NCI-H187 treated with DMSO at 0.1 percent for 48 hours (cell line): ENCODE measurements at regions not wholly inside any gene's neighbourhood (a gene's known extent, or its start where the extent isn't known, plus 50 kb on each side); places are given as distances from the start of the nearest gene placed in this dataset.
"Not testable (repeated sequence)": the region's sequence is repeated elsewhere in the genome, so short reads cannot be mapped to it uniquely, and the experiment has no call there.

ENCODE experiments used
- DNase-seq: peaks from one replicate; lab custom pipeline; 2025; lab: John Stamatoyannopoulos, UW

DNA sequence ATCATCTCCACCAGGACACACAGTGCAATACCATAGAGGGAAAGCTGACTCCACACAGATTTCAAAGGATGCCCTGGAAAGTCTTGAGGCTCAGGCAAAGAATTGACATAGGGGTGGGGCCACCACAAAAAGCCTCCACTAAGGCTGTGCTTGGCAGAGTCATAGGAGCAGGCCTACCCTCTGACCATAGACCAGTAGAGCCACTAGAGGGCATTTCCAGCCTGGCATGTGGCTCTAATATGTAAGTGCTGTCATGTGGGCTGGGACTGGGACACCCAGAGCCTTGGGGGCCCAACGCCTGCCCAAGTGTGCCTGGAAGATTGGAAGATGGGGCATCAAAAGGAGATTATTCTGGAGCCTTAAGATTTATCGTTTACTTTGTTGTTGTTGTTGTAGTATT is 726.0 kb downstream of the DNAH5 start:
- no peak for DNase-seq

DNA sequence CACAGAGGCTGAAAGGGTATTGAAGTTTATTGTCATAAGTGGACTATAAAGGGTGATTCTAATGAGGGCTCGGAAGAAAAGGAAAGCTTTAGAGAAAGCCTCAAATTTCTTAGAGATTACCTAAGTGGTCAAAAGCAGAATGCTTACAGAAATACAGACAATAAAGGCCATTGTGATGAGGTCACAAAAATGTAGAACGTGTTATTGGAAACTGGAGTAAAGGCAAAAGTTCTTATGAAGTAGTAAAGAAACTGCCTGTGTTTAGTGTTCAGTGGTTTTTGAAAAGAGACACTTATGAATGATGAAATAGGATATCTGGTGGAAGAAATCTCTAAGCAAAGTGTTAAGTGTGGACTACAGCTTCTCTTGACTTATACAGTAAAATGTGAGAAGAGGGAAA is 726.9 kb downstream of the DNAH5 start:
- DNase-seq: no peak

DNA sequence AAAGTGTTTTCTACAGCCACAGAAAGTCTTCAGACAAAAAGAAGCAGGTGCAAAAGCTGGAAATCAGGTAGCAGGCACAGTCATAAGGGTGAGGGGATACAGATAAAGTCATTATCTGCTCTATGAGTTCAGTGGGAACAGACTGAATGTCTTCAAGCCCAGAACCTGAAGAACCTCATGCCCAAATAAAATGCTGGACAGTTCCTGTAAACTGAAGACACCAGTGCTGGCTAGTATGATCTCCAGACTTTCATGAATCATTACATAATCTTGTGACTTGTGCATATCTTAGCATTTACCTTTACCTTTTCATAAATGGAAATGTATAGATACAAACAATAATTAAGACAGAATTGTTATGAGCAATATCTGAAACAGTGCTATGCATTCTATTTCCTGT is 728.7 kb downstream of the DNAH5 start:
- no peak for DNase-seq

DNA sequence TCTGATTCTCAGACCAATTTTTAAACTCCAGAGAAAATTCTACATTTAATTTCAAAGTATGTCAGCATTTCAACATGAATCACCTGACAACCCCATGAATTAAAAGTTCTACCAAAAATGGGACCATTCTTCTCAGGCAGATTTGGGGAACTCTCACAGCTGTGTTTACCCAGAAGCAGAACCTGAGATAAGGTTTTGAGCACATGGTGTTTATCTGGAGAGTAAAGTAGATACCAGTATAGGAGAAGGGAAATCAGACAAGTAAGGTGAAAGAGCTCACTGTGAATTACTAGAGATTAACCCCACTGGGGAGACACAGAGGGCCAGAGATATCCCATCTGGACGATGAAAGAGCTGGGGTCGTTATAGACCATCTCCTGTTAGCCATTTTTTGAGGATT is 729.1 kb downstream of the DNAH5 start:
- no peak for DNase-seq

DNA sequence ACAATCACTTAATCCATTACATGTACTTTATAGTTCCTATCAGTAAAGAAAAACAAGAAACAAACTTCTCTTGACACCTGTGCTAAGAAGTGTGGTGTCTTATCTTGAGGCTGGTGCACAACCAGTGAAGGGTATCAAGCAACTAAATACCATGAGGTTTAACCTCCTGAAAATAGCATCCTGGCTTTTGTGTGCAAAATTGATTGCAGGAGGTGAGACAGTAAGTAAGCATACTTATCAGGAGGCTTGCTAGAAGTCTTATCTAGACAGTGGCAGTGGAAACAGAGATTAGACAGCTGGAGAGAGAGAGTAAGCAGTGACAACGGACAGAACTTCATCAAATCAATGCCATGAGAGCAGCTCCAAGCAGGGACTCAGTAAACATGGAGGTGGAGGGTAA is 730.3 kb downstream of the DNAH5 start:
- no peak for DNase-seq

DNA sequence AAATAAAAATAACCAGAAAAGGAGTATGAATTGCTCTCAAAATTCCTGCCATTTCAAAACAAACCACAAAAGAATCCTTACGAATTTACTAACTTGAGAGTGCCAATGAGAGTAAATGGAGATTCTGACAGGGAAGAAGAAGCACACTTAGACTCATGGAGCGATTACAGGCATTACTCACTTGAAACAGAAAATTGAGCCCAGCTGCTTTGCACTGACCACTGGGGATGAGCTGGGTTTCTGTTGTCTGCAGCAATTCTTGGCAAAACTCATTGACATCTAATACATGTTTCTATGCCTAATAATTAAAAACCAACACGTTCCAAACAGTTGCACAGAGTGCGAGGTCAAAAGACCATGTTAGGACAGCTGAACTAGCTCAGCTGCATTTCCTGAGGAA is 731.6 kb downstream of the DNAH5 start:
- no peak for DNase-seq

DNA sequence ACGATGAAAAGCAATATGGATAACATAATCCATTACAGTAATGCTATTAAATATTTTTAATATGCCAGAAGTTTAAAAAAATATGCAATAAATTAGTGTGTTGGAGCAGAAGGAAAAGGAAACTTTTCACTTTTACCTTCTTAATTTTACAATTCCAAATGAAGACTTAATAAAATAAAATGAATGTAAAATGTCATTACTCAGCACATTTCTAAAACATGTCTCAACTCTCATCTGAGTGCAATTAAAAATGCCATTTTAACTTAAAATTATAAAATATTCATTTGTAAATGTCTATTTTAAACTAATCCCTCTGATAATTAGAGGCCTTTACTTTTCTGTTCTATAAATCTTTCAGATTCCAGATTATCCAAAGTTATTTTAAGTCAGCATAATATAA is 733.4 kb downstream of the DNAH5 start:
- DNase-seq: no peak

DNA sequence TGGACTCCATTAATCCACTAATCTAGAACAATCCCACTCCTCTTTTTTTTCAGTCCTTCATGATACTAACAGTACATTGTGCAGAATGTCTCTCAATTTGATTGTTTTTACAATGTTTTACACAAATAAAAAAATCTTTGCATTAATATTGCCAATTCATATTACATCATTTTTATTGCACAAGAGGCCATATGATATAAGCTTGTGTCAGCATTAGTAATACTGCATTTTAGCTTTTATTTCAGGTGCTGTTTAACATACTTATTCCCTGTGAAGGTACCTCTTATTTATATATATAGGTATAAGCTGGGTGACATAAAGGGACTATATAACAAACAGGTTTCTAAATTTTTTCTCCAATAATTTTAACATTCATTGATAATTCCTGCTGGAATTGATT is 737.4 kb downstream of the DNAH5 start:
- DNase-seq: no peak

DNA sequence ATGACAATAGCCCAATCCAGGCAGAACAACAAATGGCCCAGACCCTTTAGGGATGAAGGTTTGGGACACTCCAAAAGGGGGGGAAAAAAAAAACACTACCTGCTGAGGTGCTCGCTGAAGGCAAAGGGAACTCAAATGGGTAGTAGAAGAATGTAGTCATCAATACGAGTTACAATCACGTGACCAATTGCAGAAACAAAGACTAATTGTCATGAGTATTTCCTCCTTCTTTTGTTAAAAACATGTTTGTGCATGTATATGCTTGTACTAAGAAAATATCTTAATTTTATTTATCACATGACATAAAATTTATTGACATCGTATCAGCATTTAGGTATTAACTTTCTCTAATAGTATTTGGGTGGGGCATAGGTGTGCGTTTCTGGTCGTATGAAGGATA is 743.5 kb downstream of the DNAH5 start:
- no peak for DNase-seq

DNA sequence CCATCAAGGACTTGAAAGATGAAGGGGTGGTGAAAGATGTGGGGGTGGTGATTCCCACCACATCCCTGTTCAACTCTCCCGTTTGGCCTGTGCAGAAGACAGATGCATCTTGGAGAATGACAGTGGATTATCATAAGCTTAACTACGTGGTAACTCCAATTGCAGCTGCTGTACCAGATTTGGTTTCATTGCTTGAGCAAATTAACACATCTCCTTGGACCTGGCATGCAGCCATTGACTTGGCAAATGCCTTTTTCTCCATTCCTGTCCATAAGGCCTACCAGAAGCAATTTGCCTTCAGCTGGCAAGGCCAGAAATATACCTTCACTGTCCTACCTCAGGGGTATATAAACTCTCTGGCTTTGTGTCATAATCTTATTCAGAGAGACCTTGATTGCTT is 746.3 kb downstream of the DNAH5 start:
- DNase-seq: not testable (repeated sequence)

DNA sequence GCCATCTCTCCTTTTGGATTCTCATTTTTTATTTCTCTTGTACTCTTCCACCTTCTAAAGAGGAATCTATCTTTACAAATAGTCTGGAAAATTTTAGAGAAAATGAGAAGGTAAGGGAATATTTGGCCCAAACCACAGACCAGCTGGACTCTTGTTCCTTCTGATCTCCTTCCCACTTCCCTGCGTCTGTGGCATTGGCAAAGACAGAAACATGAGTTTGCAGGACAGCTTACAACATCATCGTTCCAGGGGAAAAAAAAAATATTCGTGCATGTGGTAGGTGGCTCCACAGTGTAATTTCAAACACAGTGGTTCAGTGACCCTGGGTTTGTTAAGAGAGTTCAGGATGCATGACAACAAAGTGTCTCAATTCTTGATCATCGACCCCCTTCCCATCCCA is 755.0 kb downstream of the DNAH5 start:
- DNase-seq: no peak

DNA sequence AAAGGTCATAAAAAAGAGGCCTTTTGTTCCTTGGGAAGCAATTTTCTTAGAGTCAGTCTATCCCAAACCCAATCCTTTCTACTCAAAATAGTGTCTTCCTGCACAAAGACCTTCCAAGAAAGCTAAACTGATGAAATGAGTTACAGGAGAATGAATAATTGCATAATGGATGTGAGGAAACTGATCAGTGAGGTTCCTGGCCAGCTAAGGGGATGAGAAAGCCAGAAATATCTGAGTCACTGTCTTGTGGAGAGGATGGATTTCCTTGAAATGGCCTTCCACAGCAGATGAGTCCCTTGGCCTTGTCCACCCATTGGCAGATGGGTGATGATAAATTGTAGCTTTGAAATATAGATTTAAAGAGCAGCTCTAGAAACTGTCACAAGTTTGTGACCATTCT is 756.1 kb downstream of the DNAH5 start:
- DNase-seq: no peak

DNA sequence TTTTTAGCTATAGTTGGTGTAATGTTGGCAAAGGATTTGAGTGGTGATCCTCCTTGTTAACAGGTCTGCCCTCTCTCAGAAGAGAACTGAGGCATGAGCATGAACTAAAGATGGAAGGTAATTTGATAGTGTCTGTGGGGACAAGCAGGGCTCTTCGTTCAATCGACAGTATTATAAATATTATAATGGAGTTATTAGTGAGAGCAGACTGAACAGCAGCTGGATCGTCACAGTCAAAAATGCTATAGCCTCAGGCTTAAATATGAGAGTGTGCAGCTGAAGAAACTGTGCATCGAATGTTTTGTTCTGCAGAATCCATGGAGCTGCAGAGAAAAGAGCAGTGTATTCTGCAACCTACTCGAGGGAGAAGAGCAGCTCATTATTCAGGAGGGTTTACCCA is 757.3 kb downstream of the DNAH5 start:
- DNase-seq: no peak

DNA sequence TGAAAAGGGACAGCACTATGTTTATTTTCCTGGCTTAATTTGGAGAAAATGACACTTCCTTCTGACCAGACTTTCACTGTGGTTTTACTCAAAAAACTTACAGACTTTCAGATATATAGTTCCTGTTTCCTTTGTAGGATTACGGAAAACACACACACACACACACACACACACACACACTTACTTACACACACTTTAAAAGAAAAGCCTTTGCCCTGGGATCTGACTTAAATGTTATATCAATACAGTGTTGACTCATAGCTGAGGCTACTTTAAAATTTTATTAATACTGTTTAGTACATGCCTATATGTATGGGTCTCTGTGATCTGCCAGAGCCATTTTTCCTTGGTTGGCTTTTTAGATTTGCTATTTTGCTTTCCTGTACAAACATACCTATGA is 758.3 kb downstream of the DNAH5 start:
- no peak for DNase-seq

DNA sequence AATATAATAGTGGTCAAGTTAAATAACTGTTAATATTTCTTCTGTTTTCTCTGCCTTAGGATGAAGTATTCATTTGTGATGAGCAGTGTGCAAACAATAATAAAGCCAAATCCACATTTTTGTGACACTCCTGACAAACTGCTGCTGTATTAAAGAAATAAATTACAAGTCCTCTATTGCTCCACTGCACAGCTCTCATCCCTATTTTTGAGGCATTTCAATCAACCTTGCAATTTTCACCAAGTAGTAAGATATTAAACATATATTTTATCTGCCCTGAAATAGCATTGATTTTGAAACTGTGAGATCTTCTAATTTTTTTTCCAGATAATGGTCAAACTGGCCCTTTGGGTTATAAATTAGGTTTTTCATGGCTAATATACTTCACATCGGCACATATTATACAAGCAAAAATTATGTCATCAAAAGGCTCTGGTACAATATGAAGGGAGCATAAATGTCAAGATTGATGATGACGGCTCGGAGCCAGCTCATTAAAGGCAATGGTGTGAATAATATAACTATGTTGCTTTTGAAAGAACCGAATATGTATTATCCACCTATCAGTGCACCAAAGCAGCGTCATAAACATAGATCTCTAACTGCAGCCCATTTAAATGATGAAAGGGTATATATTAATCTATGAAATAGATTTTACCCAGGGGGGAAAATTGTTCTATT is 764.9 kb downstream of the DNAH5 start:
- no peak for DNase-seq

DNA sequence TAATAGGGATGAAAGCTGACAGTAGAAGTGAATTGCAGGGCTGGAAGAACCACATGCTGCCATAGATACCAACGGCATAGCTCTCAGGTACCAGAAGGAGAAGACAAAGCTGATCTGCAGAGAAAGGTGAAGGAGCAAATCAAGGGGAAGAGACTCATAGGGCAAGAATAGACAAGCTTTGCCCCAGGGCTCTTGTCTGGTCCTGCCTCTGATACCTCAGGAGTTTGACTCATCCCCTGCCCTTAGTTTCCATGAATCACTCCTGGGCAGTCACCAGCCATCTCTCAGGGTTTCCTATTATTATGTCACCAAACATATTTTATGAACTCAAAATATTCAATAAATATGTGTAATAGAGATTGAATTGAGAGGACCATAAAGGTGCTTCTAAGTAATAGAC is 800.9 kb downstream of the DNAH5 start:
- no peak for DNase-seq

DNA sequence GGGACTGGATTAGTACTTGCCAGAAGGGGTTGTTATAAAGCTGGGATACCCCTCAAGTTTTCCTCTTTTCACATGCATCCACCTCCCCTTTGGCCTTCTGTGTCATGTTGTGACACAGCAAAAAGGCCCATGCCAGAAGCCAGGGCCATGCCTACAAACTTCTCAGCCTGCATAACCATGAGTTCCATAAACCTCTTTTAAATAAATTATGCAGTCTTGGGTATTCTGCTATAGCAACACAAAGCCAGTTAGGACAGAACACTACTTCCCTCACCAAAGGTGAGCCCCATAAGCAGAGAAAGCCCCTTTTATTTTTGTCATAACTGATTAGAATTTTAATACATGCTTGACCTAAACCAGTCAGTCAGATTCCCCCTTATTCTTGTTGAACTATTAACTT is 801.3 kb downstream of the DNAH5 start:
- DNase-seq: no peak

DNA sequence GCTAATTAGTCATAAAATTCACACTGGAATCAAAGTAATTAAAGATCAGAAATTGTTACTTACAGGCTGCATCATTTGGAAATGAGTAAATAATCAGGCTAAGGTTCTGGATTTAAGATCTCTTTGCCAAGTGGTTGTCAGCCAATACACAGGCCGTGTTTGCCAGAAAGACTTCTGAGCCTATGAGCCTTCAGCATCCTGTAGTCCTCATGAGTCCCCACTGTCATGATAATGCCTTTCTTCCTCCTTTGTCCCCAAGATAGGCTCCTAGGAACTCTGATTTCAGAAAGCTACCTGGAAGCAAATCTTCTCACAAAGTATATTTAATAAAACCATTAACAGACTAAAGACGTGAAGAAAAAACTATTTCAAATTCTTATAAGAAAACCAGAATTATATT is 810.5 kb downstream of the DNAH5 start:
- no peak for DNase-seq

DNA sequence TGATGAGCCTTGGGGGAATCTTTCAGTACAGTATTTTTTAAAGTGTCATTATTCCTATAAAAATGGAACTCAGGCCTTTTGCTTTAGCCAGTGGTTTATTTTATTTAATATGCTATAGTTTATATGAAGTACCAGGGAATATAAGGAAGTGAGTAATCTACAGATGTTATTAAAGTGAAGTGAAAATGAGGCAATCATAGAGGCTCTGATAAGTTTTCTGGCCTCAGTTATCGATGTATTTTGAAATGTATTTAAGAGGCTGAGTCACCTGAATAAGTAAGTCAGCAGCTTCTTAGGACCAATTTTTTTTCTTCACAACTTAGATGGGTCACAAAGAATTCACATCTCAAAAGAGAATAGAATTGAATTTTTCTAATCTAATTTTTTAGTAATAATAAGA is 829.0 kb downstream of the DNAH5 start:
- no peak for DNase-seq

DNA sequence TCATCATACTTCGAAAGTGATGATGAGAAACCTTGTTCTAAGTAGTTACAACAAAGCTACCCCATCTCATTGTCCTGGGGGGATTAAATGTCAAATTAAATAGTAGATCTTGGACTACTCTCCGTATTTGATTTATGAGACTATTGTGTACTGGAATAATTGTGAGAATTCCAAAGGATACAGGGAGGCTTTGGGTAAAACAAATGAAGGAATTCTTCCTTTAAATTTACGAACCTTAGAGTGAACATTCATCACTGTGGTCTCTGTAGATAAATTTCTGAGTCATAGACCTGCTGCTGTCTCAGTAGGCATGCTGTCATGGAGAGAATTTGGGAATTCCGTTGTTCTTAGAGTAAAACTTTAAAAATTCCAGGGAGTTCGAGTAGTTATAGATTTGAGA is 836.2 kb downstream of the DNAH5 start:
- no peak for DNase-seq

DNA sequence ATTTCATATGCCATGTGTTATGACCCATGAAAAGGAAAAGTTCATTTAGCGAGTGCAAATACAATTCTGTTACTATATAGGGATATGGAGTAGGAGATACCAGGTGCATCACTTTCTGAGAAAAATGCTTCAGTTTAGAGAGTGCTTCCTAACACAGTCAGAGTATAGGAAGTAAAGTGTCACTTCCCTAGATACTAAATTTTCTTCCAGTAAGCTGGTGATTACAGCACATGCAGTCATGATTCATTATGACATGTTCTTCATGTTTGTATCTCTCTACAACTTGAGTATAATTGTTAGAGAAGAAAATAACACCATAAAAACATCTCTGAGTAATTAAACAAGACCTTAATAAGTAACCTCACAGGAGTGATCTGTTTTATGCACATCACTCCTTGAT is 837.0 kb downstream of the DNAH5 start:
- DNase-seq: no peak

DNA sequence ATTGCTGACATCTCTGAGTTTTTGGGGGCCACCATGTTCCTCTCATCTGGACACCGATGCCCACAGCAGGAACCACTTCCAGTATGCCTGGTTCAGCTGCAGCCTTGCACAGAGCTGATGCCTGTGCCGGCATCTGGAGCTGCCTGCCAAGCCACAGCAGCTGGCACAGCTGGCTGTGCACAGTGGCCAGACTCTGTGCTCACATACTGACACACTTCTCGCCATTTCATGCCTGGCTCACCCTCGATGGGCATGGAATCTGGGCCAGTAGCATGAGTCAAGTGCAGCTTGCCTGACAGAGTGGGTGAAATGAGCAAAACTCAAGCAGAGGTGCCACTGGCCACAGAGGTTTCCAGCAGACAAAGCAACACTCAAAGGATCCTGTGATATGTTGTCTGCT is 863.4 kb downstream of the DNAH5 start:
- no peak for DNase-seq

DNA sequence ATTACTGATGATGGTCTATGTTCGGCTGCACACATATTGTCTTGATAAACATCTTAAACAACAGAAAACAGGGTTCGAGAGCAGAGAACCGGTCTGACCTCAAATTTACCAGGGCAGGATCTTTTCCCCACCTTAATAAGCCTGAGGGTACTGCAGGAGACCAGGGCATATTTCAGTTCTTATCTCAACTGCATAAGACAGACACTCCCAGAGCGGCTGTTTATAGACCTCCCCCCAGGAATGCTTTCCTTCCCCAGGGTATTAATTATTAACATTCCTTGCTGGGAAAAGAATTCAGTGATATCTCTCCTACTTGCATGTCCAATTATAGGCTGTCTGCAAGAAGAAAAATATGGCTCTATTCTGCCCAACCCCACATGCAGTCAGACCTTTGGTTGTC is 871.6 kb downstream of the DNAH5 start:
- not testable (repeated sequence) for DNase-seq

DNA sequence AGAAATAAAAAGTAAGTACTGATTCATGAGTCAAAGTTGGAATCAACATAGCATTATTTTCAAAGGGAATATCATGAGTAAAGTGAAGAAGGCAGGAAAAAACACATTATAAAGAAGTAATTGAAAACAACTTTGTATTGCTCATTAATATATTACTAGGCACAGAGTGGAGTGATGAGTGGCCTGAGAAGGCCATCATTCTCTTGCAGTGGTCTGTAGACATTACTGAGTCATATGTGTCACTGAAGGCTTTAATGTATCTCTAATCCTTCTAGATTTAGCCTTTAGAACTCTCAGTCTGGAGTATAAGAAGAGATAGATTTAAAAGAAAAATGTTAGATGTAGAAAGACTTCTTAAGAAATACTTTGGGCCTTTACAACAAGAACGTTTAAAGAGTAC is 881.4 kb downstream of the DNAH5 start:
- DNase-seq: no peak
